Suprapubic skin (tissue), 4 donors: ENCODE measurements at regions not wholly inside any gene's neighbourhood (a gene's known extent, or its start where the extent isn't known, plus 50 kb on each side); places are given as distances from the start of the nearest gene placed in this dataset.

Experiments used
- DNase-seq, 2 donors: peaks; one replicate each; pipeline ENCODE4 v3.0.0-alpha.2; 2019; ENCODE audit warnings: low spot score in 2 of 2
- H3K27ac ChIP-seq: fragments of 200-600 bp; sonication (generic); one replicate; pipeline ENCODE4 v1.5.1; 2019
- H3K27me3 ChIP-seq: fragments of 200-600 bp; sonication (generic); one replicate; pipeline ENCODE4 v1.5.1; 2019
- H3K36me3 ChIP-seq: fragments of 200-600 bp; sonication (generic); one replicate; pipeline ENCODE4 v1.5.1; 2019
- H3K4me1 ChIP-seq: fragments of 200-600 bp; sonication (generic); one replicate; pipeline ENCODE4 v1.5.1; 2019
- H3K4me3 ChIP-seq: fragments of 200-600 bp; sonication (generic); one replicate; pipeline ENCODE4 v1.5.1; 2019; ENCODE audit warnings: mild to moderate bottlenecking
- H3K9me3 ChIP-seq: fragments of 200-600 bp; sonication (generic); one replicate; pipeline ENCODE4 v1.5.1; 2019
- CTCF ChIP-seq, 2 donors: fragments of 200-600 bp in 1 of 2; fragments of 450-650 bp in 1 of 2; sonication (generic) in 1 of 2; IDR thresholded peaks; one replicate each; pipeline ENCODE4 v1.5.1; 2016 to 2019; ENCODE audit warnings: antibody characterized with exemption in 2 of 2, mild to moderate bottlenecking in 1 of 2, moderate library complexity in 1 of 2
- EP300 ChIP-seq: sonication (generic); formaldehyde crosslinking; IDR thresholded peaks from one replicate; pipeline ENCODE4 v1.6.1; 2017; ENCODE audit warnings: antibody characterized with exemption
- POLR2A ChIP-seq, 2 donors: fragments of 450-650 bp; IDR thresholded peaks; one replicate each; pipeline ENCODE4 v1.6.1; 2017; ENCODE audit warnings: antibody characterized with exemption in 2 of 2, mild to moderate bottlenecking in 2 of 2, moderate library complexity in 2 of 2
- POLR2AphosphoS5 ChIP-seq, 3 donors: sonication (generic); formaldehyde crosslinking; IDR thresholded peaks; one replicate each; pipeline ENCODE4 v1.6.1; 2017; ENCODE audit warnings: antibody characterized with exemption in 3 of 3
- WGBS: methylation state at CpG from one replicate; pipeline ENCODE4 v1.1.5; 2018; 5-methylcytosine and 5-hydroxymethylcytosine counted together

- 66% methylated on average over 2 of the region's 2 CpGs for WGBS
- H3K36me3 ChIP-seq, result no peaks in the 10 kb centered on the region
- peaks cover 4% of the 10 kb centered on the region for H3K27me3 ChIP-seq
- no peak for DNase-seq
- H3K27ac ChIP-seq, result no peak overlapping the region
- no peak for TF ChIP-seq POLR2AphosphoS5 (IDR thresholded peaks at IDR 0.05)
- no peak for TF ChIP-seq POLR2A (IDR thresholded peaks at IDR 0.05)
- TF ChIP-seq CTCF (IDR thresholded peaks at IDR 0.05), result no peak
- TF ChIP-seq EP300, result no peak
- no peaks in the 10 kb centered on the region for H3K4me1 ChIP-seq
- no peaks in the 10 kb centered on the region for H3K9me3 ChIP-seq
- no peak overlapping the region for H3K4me3 ChIP-seq
These were observed 207.0 kb upstream of the ZNF462 start for GRCh38 chr9:106655966-106656365.

GRCh38 chr9:106657926-106658325 is 205.0 kb upstream of the ZNF462 start:
- peaks cover 4% of the 10 kb centered on the region for H3K27me3 ChIP-seq
- H3K9me3 ChIP-seq, result no peaks in the 10 kb centered on the region
- no peak overlapping the region for H3K27ac ChIP-seq
- no peak for TF ChIP-seq POLR2AphosphoS5 (IDR thresholded peaks at IDR 0.05)
- no peak for TF ChIP-seq EP300
- no peak for TF ChIP-seq POLR2A (IDR thresholded peaks at IDR 0.05)
- no peak for TF ChIP-seq CTCF (IDR thresholded peaks at IDR 0.05)
- no peaks in the 10 kb centered on the region for H3K36me3 ChIP-seq
- DNase-seq, result no peak
- H3K4me3 ChIP-seq, result no peak overlapping the region
- H3K4me1 ChIP-seq, result no peaks in the 10 kb centered on the region

GRCh38 chr9:106668534-106668933 is 194.4 kb upstream of the ZNF462 start:
- no peak overlapping the region for H3K27ac ChIP-seq
- TF ChIP-seq CTCF (IDR thresholded peaks at IDR 0.05) (no peak), POLR2A (IDR thresholded peaks at IDR 0.05) (no peak), POLR2AphosphoS5 (IDR thresholded peaks at IDR 0.05) (no peak), EP300 (no peak)
- H3K4me1 ChIP-seq, result no peaks in the 10 kb centered on the region
- WGBS, result 91% methylated on average over 1 of the region's 1 CpG
- DNase-seq, result no peak
- no peaks in the 10 kb centered on the region for H3K9me3 ChIP-seq
- no peaks in the 10 kb centered on the region for H3K36me3 ChIP-seq
- no peaks in the 10 kb centered on the region for H3K27me3 ChIP-seq
- H3K4me3 ChIP-seq, result no peak overlapping the region

GRCh38 chr9:106669835-106670234 is 193.1 kb upstream of the ZNF462 start:
- DNase-seq, result no peak
- 90% methylated on average over 4 of the region's 4 CpGs for WGBS

GRCh38 chr9:106670418-106670817 is 192.5 kb upstream of the ZNF462 start:
- TF ChIP-seq EP300 (no peak), POLR2AphosphoS5 (IDR thresholded peaks at IDR 0.05) (no peak), CTCF (IDR thresholded peaks at IDR 0.05) (no peak), POLR2A (IDR thresholded peaks at IDR 0.05) (no peak)
- H3K36me3 ChIP-seq, result no peaks in the 10 kb centered on the region
- WGBS, result 51% methylated on average over 2 of the region's 2 CpGs
- no peak overlapping the region for H3K4me3 ChIP-seq
- no peaks in the 10 kb centered on the region for H3K27me3 ChIP-seq
- H3K4me1 ChIP-seq, result no peaks in the 10 kb centered on the region
- no peak for DNase-seq
- H3K27ac ChIP-seq, result no peak overlapping the region
- H3K9me3 ChIP-seq, result no peaks in the 10 kb centered on the region

More at GRCh38 chr9:106669835-106670234, 193.1 kb upstream of the ZNF462 start:
- Histone ChIP-seq H3K4me1 (no peaks in the 10 kb centered on the region), H3K9me3 (no peaks in the 10 kb centered on the region), H3K4me3 (no peak overlapping the region), H3K27ac (no peak overlapping the region), H3K27me3 (no peaks in the 10 kb centered on the region), H3K36me3 (no peaks in the 10 kb centered on the region)
- TF ChIP-seq POLR2A (IDR thresholded peaks at IDR 0.05) (no peak), EP300 (no peak), POLR2AphosphoS5 (IDR thresholded peaks at IDR 0.05) (no peak), CTCF (IDR thresholded peaks at IDR 0.05) (no peak)
